HCEC 1CT (cell line): ENCODE measurements at regions not wholly inside any gene's neighbourhood (a gene's known extent, or its start where the extent isn't known, plus 50 kb on each side); places are given as distances from the start of the nearest gene placed in this dataset.
"Not testable (repeated sequence)": the region's sequence is repeated elsewhere in the genome, so short reads cannot be mapped to it uniquely, and the experiment has no call there.

ENCODE experiments used
- DNase-seq: peaks from one replicate; pipeline ENCODE4 v3.0.0-alpha.2; 2017

DNA sequence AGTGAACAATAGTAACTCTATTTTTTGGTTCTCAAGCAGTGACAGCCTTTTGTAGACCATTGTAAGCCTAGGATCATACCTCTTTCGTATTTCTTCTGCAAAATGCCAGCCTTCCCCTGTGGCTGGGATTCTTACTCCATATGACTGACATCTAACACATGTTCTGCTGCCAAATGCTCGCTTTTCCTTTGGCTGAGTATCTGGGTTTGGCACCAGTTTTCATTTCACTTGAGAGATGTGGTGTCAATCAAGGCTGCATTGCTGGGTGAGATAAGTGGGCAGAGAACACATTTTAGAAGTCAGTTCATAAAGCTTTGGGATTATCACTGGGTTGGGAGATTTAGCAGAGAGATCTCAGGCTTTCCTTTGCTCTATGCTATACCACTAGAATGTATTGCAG lies 514.7 kb upstream of the SGO1 start:
- no peak for DNase-seq

DNA sequence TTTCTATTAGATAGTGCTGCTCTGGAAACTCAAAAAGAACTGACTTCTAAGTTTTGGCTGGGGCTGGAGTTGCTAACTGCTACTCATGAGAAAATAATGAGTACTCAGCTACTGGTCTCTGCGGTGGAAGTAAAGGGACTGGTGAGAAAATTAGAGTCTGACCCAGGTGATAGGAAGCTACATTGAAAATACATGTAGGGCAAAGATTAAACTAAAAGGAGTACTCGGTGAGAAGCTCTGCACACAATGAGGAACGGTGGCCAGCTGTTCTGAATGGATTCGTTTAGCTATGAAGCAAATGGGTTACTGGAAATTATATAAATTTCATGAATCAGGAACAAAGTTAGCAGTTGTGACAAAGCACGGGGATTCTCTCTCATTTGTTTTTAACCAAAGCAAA lies 512.9 kb upstream of the SGO1 start:
- DNase-seq = no peak

GRCh38 chr3:20696388-20697150 lies 510.6 kb upstream of the SGO1 start:
- DNase-seq = no peak

DNA sequence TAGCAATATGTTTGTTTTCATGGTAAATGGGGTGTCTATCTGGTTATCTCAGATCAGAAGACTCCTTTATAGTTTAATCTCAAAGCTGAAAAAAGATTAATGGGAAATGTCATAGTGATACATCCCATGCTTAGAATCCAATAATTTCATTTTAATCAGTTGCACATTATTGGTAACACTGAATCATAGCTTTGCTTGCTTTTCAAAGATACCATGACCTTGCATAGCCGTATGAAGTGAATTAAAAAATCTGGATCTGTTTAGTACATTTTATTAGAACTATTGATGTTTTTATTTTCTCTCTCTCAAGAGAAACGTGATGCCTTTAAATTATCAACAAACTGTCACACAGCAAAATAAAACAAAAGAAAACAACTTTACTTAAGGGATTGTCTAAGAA lies 506.7 kb upstream of the SGO1 start:
- no peak for DNase-seq

GRCh38 chr3:20683910-20684309 lies 497.9 kb upstream of the SGO1 start:
- DNase-seq = peak; percentile 6

DNA sequence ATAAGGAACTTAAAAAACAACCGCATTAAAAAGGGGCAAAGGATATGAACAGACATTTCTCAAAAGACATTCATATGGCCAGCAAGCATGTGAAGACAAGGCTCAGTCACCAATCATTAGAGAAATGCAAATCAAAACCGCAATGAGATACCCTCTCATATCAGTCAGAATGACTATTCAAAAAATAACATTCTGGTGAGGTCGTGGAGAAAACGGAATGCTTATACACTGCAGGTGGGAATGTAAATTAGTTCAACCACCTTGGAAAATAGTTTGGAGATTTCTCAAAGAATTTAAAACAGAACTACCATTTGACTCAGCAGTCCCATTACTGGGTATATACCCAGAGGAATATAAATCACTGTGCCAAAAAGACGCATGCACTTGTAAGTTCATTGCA lies 496.6 kb upstream of the SGO1 start:
- no peak for DNase-seq

DNA sequence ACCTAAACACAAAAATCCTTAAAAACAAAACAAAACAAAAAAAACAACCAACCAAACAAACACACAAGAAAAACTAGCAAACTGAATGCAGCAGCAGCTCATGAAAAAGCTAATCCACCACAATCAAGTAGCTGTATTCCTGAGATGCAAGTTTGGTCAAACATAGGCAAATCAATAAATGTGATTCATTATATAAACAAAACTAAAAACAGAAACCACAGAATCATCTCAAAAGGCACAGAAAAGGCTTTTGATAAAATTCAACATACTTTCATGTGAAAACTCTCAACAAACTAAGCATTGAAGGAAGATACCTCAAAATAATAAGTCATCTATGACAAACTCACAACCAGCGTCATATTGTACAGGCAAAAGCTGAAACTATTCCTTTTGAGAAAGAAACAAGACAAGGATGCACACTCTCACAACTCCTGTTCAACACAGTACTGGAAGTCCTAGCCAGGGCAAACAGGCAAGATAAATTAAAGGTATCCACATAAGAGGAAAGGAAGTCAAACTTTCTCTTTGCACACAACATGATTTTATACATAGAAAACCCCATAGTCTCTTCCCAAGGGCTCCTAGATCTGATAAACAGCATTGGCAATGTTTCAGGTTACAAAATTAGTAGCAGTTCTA lies 495.1 kb upstream of the SGO1 start:
- DNase-seq = no peak

- no peak for DNase-seq
These were observed 487.9 kb upstream of the SGO1 start for GRCh38 chr3:20673866-20674265.

DNA sequence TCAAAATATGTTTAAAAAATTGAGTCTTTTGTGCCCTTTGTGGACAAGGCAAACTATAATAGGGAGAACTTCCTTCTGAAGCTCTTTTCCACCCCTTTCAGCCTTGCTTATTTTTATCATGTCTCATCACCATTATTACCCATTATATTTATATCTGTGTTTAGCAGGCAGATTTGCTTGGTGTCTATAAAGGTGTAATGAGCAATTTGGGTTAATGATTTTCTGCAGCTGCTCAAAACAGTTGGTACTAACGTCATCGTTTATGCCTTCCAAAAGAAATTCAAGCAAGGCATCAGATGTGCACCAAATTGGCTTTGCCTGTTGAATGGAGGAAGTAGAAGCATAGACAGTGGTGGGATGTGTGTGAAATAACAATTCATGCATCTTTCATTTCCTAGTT lies 483.7 kb upstream of the SGO1 start:
- no peak for DNase-seq

- DNase-seq = no peak
These were observed 483.2 kb upstream of the SGO1 start for GRCh38 chr3:20669184-20669583.

GRCh38 chr3:20668411-20668810 lies 482.4 kb upstream of the SGO1 start:
- peak; percentile 34 for DNase-seq

- no peak for DNase-seq
These were observed 480.1 kb upstream of the SGO1 start for GRCh38 chr3:20666091-20666490.

GRCh38 chr3:20658491-20658890 lies 472.5 kb upstream of the SGO1 start:
- DNase-seq = no peak

DNA sequence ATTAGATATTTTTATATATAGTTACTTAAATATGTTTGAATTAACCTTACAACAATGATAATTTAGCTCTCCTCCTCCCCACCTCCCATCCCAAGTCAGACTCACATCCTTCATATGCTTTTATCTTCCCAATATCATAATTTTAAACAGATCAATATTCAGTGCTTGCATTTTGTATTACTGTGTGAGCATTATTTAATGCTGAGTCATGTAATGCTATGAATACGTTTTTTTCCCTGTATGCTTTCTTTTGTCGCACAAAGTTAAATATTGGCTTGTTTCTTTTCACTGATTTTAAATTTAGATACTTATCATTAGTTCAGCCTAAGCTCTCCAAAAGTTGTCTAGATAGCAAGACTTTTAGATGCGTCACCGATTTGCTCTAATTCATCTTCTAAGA lies 471.6 kb upstream of the SGO1 start:
- DNase-seq = no peak

DNA sequence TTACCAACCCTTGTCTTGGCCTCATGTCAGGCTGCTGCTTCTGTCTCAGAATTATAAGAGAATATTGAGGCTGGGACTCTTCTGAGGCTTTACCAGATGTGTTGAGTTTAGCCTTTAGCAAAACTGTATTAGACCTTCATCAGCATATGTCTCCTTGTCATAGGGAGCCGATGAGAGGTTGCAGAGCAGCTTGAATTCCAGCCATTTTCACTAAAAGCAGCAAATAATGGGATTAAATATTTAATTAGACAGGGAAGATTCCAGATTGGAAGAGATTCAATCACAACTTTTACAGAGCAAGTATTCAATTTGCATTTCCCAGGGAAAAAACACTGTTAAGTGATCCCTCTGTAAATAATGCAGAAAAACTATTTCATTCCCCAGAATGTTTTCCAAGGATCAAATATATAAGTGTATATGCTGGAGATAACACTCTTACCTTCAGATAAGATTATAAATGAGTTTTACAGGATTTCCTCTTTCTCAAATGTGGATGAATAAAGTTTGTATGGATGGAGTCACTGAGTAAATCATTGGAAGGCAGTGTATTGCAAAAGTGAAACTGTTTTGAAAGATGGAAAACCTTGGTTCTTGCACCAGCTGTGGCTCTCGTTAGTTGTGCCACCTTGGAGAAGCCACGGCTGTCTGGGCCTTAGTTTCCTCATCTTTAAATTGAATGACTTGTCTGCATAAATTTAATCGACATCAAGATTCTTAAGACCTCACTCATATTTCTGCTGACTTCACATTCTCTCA lies 466.4 kb upstream of the SGO1 start:
- no peak for DNase-seq

DNA sequence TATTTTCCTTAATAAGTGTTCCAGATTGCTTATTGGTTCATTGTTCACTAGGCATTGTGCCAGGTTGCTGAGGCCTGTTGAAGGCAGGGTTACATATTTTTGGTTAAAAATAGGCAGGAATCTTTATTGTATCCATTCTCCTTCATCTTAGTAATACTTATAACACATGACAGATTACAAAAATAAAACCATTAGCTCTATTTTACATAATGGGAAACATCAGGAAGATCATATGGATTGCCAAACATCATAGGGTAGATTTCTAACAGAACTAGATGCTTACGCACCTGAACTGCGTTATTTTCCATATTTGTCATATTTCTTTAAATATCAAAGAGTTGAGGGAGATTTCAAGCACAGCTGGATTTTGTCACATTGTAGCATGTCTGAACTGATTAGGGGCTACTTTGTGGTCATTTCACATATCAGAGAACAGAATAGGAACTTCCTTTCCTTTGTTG lies 462.9 kb upstream of the SGO1 start:
- peak; percentile 34 for DNase-seq

DNA sequence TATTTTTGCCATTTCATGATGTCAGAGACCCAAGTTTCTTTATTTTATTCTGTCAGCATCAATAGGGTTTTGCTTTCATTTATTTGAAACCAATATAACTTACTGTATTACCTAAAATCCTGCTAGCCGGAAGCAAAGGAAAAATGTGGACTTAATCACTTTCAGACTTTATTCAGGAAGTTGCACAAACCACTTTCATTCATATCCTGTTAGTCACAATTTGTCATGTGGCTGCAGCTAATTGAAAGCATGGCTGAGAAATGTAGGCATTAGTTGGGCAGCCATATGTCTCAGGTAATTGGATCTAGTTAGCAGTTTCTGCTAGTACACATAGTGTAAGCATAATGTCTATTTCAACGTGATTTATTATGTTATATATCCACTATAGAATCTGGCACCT lies 462.3 kb upstream of the SGO1 start:
- peak; percentile 74 for DNase-seq

GRCh38 chr3:20646425-20646824 lies 460.4 kb upstream of the SGO1 start:
- DNase-seq = no peak

DNA sequence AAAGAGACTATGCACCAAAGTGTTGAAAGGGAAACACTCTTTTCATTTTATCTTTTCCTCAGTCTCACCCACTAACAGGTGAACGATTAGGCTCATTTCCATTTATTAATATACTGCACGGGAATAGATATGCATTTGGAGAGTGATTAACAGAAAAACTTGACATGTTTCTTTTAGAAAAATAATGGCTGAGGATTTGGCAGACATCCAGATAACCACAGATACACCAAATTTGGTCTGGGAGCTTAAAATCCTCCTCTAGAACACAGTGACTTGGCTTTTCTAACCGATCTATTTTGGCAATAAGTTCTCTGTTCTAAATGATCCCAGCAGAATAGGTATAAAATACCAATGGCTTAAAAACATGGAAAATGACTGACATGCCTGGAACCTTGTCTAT lies 459.3 kb upstream of the SGO1 start:
- no peak for DNase-seq

GRCh38 chr3:20637729-20638128 lies 451.7 kb upstream of the SGO1 start:
- DNase-seq = no peak

DNA sequence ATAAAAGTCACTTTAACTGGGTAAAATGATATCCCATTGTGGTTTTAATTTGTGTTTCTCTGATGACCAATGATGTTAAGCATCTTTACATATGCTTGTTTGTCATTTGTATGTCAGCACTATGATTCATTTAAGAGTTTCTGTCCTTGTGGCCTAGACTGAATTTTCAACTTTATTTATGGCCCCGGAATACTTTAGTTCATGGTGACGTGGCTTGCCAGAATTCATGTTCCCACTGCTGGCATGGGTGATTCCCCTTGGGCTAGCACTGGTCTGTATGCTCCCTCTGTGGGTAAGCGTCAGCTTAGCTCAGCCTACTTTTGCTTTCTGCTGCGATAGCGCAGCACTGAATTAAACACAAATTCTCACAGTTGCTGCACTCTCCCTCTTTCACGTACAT lies 436.3 kb upstream of the SGO1 start:
- DNase-seq = peak; percentile 49

GRCh38 chr3:20618621-20619020 lies 432.6 kb upstream of the SGO1 start:
- DNase-seq = not testable (repeated sequence)

GRCh38 chr3:20618181-20618580 lies 432.2 kb upstream of the SGO1 start:
- not testable (repeated sequence) for DNase-seq

DNA sequence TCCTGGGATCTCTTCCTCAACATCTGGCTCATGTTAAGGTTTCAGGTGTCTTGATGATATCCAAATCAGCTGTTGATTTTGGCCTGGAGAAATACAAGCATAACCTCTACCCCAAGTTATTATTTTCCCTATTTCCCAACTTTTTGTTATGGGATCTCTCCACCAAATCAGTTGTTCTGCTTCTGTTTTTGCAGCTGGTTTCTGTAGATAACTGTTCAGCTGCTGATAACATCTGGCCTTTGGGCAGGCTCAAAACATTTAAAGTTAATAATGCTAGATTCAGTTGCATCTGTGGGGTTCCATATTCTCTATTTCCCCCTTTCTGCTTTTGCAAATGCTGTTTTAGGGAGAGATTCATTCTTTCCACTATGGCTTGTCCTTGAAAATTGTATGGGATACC lies 430.0 kb upstream of the SGO1 start:
- DNase-seq = not testable (repeated sequence)
